Choroid plexus epithelial cell (primary cell): ENCODE measurements at regions not wholly inside any gene's neighbourhood (a gene's known extent, or its start where the extent isn't known, plus 50 kb on each side); places are given as distances from the start of the nearest gene placed in this dataset.
"Not testable (repeated sequence)": the region's sequence is repeated elsewhere in the genome, so short reads cannot be mapped to it uniquely, and the experiment has no call there.

ENCODE experiments used
- DNase-seq: peaks from one replicate; pipeline ENCODE4 v3.0.0-alpha.2; 2010; ENCODE audit warnings: low read depth
- H3K4me3 ChIP-seq: 2 replicates; pipeline ENCODE4 v1.5.1; 2011; ENCODE audit warnings: low read depth, mild to moderate bottlenecking, control low read depth, low read length, moderate library complexity
- CTCF ChIP-seq: conservative IDR thresholded peaks from 2 replicates; pipeline ENCODE4 v1.5.1; 2011; ENCODE audit warnings: low read depth, mild to moderate bottlenecking, control low read depth, inconsistent platforms, low read length, moderate library complexity

- no peak overlapping the region for H3K4me3 ChIP-seq
- TF ChIP-seq CTCF: no peak
- DNase-seq: no peak
Observed at GRCh38 chr6:150307520-150307919, 61.3 kb upstream of the IYD start.

DNA sequence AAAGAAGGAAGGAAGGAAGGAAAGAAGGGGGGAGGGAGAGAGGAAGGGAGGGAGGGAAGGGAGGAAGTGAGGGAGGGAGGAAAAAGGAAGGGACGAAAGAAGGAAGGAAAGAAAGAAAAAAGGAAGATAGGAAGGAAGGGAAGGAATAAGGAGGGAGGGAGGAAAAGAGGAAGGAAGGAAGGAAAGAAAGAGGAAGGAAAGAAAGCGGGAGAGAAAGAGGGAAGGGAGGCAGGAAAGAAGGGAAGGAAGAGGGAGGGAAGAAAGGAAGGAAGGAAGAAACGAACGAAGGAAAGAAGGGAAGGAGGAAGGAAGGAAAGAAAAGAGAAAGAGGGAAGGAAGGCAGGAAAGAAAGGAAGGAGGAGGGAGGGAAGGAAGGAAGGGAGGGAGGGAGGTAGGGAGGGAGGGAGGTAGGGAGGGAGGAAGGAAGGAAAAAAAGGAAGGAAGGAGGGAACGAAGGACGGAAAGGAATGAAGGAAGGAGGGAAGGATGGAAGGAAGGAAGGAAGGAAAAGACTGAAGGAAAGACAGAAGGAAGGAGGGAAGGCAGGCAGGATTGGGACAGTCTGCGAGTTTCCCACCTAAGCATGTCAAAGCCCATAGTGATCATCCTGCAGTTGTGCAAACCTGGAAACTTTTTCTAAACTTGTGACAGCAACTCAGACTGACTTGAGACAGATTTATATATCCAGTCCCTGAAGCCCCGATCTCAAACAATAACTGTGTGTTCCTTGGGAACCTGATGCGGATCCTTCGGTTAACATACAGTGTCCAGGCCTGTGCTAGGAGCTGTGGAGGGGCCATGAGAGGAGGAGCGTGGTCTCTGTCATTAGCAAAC, 59.8 kb upstream of the IYD start:
- no peak for TF ChIP-seq CTCF
- DNase-seq: no peak
- no peak overlapping the region for H3K4me3 ChIP-seq

DNA sequence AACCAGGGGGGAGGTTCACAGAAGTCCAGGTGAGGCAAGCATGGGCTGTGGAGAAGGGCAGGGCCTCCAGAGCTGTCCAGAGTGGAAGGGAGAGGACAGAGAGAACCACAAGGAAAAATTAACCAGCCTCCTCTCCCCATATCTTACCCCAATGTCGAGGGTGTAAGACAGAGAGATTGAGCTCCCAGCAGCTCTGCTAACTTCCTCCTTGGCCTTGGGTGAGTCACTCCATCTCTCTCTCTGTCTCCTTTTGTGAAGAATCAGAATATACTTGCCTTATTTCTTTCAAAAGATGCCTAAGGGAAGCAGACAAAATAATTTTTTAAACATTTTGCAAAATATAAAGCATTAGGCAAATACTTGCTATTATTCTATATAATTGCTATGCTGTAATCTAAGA, 58.3 kb upstream of the IYD start:
- no peak for TF ChIP-seq CTCF
- no peak for DNase-seq

GRCh38 chr6:150311149-150311944, 57.5 kb upstream of the IYD start:
- DNase-seq, H3K4me3 ChIP-seq: not testable (repeated sequence)

More for the DNA sequence above, 58.3 kb upstream of the IYD start:
- H3K4me3 ChIP-seq: no peak overlapping the region

- no peak overlapping the region for H3K4me3 ChIP-seq
- DNase-seq: no peak
- TF ChIP-seq CTCF: no peak
Observed at GRCh38 chr6:150312395-150312794, 56.4 kb upstream of the IYD start.

DNA sequence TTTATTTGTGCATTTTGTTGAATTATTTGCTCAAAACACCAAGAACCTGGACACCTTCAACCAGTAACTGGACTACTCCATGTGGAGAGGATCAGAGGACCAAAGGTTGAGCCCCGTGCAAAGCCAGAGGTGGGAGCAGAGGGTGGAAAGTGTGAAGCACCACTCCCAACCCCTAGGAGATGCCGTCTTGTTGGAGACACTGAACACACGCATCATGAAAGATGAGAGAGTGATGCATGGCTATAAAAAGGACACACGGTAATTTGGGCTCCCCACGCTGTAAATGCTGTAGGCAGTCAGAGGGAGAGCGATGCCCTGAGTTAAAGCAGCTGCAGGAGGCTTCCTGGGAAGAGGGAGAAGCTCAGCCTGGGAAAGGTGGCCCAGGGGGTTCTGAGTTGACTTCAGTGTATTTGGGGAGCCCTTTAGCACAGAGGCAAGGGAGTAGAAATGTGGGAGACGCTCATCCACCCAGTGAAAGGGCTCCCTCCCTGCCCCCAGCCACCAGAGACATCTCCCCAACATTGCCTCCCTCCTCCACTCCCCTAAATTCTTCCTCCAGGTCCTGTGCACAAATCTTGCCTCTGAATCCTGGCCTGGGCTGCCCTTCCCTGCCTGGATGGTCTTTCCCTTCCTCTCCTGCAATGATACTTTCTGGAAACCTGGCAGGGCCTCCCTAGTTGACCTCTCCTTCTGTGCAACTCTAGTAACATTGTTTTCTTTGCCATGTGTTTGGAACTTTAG, 55.8 kb upstream of the IYD start:
- TF ChIP-seq CTCF: no peak
- no peak for DNase-seq
- no peak overlapping the region for H3K4me3 ChIP-seq

DNA sequence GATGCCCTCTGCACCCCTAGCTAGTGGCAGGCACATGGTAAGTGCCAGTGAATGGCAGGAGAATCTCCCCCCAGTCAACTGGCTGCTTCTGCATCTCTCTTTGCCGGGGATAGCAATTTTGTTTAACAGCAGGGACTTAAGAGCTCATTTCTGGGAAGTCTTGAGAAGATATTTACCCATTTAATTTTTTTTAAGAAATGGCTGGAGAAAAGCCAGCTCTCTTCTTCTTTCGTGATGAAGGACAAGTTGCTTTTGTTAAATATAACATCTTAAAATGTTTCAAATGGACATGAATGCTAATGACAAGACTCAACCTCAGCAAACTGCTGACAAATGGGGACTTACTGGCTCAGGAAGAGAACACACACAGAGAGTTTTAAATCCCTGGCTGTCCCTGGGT, 55.0 kb upstream of the IYD start:
- no peak overlapping the region for H3K4me3 ChIP-seq
- DNase-seq: no peak
- no peak for TF ChIP-seq CTCF
